HEK293 (cell line): ENCODE measurements at regions not wholly inside any gene's neighbourhood (a gene's known extent, or its start where the extent isn't known, plus 50 kb on each side); places are given as distances from the start of the nearest gene placed in this dataset.

Source experiments
- BCL11A ChIP-seq: fragments of 450-650 bp; formaldehyde crosslinking; IDR thresholded peaks from 2 replicates; pipeline ENCODE4 v1.5.1; 2016; ENCODE audit warnings: low read depth, missing biosample characterization, missing genetic modification characterization
- BCL11B ChIP-seq: fragments of 450-650 bp; formaldehyde crosslinking; IDR thresholded peaks from 2 replicates; pipeline ENCODE4 v1.5.1; 2016; ENCODE audit warnings: low read depth, missing biosample characterization, missing genetic modification characterization
- CTCF ChIP-seq: fragments of 450-650 bp; formaldehyde crosslinking; IDR thresholded peaks from 2 replicates; pipeline ENCODE4 v1.5.1; 2016; ENCODE audit warnings: missing biosample characterization, missing genetic modification characterization
- REST ChIP-seq: fragments of 450-650 bp; formaldehyde crosslinking; IDR thresholded peaks from 2 replicates; pipeline ENCODE4 v1.5.1; 2016; ENCODE audit warnings: missing biosample characterization, missing genetic modification characterization
- SCRT2 ChIP-seq: fragments of 450-650 bp; formaldehyde crosslinking; IDR thresholded peaks from 2 replicates; pipeline ENCODE4 v1.5.1; 2016; ENCODE audit warnings: missing biosample characterization, missing genetic modification characterization
- ZBTB49 ChIP-seq: fragments of 450-650 bp; formaldehyde crosslinking; IDR thresholded peaks from 2 replicates; pipeline ENCODE4 v1.5.1; 2016; ENCODE audit warnings: missing biosample characterization, missing genetic modification characterization, low read depth
- ZFP3 ChIP-seq: fragments of 450-650 bp; formaldehyde crosslinking; IDR thresholded peaks from 2 replicates; pipeline ENCODE4 v1.5.1; 2016; ENCODE audit warnings: low read depth, missing biosample characterization, missing genetic modification characterization
- ZSCAN5A ChIP-seq: fragments of 450-650 bp; formaldehyde crosslinking; IDR thresholded peaks from 2 replicates; pipeline ENCODE4 v1.5.1; 2016; ENCODE audit warnings: missing biosample characterization, missing genetic modification characterization

- TF ChIP-seq ZBTB49 (tag by site-specific recombination) = no peak
- TF ChIP-seq REST (tag by site-specific recombination) = no peak
- no peak for TF ChIP-seq ZSCAN5A (tag by site-specific recombination)
- TF ChIP-seq ZFP3 (tag by site-specific recombination) = no peak
- TF ChIP-seq BCL11A (tag by site-specific recombination) = no peak
- TF ChIP-seq CTCF (tag by site-specific recombination) = no peak
- TF ChIP-seq SCRT2 = no peak
- TF ChIP-seq BCL11B (tag by site-specific recombination) = no peak
These were observed 237.6 kb downstream of the BCAT1 start for GRCh38 chr12:24711056-24712008.
